ENCODE measurements at regions not wholly inside any gene's neighbourhood (a gene's known extent, or its start where the extent isn't known, plus 50 kb on each side); places are given as distances from the start of the nearest gene placed in this dataset.
"Not testable (repeated sequence)": the region's sequence is repeated elsewhere in the genome, so short reads cannot be mapped to it uniquely, and the experiment has no call there.

DNA sequence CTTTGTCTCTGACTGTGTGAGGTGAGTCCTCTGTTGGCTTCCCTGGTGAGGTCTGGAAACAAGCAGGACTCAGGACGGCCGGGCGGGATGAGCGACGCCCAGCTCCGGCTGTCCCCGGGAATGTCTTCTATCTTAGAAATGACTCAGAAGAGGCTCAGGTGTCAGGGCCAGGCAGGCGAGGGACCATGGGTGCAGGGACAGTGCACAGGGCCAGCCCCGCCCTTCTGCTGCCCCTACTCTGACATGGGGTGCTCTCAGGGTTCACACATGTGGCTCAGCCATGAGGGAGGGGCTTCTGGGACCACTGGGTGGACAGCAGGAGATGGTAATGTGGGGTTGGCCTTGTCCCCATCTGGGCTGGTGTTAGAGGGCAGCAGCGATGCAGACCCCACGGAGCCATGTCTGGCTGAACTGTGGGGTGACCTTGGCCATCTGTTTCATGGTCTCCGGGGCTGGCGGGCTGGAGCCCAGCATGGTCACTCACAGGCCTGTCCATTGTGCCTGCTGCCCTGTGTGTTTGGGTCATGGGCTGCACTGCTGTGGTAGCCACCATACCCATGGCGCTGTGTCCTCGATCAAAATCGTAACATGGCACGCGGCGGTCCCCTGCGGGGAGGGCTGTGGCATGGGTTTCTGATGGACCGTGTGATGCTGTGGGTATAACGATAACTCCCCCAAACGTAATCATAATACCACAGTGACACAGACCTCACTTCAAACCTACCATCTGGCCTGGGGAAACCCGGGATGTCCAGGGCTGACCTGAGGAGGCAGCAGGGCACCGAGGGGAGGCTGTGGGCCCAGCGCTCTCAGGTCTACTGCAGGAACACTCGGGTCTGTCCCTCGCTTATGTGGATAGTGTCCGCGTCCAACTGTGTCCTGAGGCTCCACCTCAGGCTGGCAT, 368.8 kb downstream of the TMEM121 start:
- no peak overlapping the region for H3K4me3 ChIP-seq (ENCODE audit: low read depth in 1 of 3, low read length in 3 of 3)
- no peaks in the 10 kb centered on the region for H3K9me3 ChIP-seq (ENCODE audit: control insufficient read depth in 4 of 4, low read length in 3 of 4)
- H3K27ac ChIP-seq (ENCODE audit: low read depth in 1 of 2, low read length in 2 of 2) = no peak overlapping the region
- no peak for DNase-seq (ENCODE audit: low spot score)
- 83% methylated on average over 30 of the region's 30 CpGs for WGBS
- TF ChIP-seq, protein P1, sequence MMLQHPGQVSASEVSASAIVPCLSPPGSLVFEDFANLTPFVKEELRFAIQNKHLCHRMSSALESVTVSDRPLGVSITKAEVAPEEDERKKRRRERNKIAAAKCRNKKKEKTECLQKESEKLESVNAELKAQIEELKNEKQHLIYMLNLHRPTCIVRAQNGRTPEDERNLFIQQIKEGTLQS (IDR thresholded peaks at IDR 0.05) = no peak
- TF ChIP-seq FOXA1 (IDR thresholded peaks at IDR 0.05) = no peak
- TF ChIP-seq YY1 (IDR thresholded peaks at IDR 0.05) = no peak
- H3K27me3 ChIP-seq (ENCODE audit: control insufficient read depth in 4 of 4, insufficient read depth in 4 of 4, low read length in 3 of 4) = no peaks in the 10 kb centered on the region
- no peak overlapping the region for H3K9ac ChIP-seq (ENCODE audit: low read depth in 1 of 2, low read length in 2 of 2)
- H3K36me3 ChIP-seq (ENCODE audit: control insufficient read depth in 4 of 4, insufficient read depth in 3 of 4, low read depth in 1 of 4, low read length in 3 of 4) = no peaks in the 10 kb centered on the region
- peaks cover 0 to 14% (median 9%) of the 10 kb centered on the region in 4 donors for H3K4me1 ChIP-seq (ENCODE audit: control insufficient read depth in 4 of 4, insufficient read depth in 4 of 4, low read length in 3 of 4)

DNA sequence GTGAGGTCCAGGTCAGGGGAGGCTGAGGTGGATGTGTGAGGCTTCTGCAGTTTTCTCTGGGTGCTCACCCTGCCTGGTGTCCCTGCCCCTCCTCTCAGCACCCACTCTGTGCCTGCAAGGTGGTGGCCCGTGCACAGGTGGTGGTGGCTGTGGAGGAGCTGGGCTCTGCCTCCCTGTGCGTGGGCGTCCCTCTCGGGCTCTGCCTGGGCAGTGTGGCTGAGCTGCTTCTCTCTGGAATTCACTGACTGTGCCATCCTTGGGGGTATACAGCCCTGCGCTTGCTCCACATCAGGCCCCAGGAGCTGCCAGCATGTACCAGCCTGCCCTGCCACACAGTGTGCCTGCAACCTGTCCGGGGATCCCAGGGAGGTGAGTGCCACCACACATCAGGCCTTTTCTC, 369.8 kb downstream of the TMEM121 start:
- H3K4me1 ChIP-seq (ENCODE audit: control insufficient read depth in 4 of 4, insufficient read depth in 4 of 4, low read length in 3 of 4) = peaks cover 0 to 14% (median 9%) of the 10 kb centered on the region in 4 donors
- not testable (repeated sequence) for H3K9me3 ChIP-seq (ENCODE audit: control insufficient read depth in 4 of 4, low read length in 3 of 4); H3K9ac ChIP-seq (ENCODE audit: low read depth in 1 of 2, low read length in 2 of 2); H3K27me3 ChIP-seq (ENCODE audit: control insufficient read depth in 4 of 4, insufficient read depth in 4 of 4, low read length in 3 of 4); H3K27ac ChIP-seq (ENCODE audit: low read depth in 1 of 2, low read length in 2 of 2); DNase-seq (ENCODE audit: low spot score); H3K4me3 ChIP-seq (ENCODE audit: low read depth in 1 of 3, low read length in 3 of 3); H3K36me3 ChIP-seq (ENCODE audit: control insufficient read depth in 4 of 4, insufficient read depth in 3 of 4, low read depth in 1 of 4, low read length in 3 of 4)
- WGBS = 73% methylated on average over 6 of the region's 6 CpGs

DNA sequence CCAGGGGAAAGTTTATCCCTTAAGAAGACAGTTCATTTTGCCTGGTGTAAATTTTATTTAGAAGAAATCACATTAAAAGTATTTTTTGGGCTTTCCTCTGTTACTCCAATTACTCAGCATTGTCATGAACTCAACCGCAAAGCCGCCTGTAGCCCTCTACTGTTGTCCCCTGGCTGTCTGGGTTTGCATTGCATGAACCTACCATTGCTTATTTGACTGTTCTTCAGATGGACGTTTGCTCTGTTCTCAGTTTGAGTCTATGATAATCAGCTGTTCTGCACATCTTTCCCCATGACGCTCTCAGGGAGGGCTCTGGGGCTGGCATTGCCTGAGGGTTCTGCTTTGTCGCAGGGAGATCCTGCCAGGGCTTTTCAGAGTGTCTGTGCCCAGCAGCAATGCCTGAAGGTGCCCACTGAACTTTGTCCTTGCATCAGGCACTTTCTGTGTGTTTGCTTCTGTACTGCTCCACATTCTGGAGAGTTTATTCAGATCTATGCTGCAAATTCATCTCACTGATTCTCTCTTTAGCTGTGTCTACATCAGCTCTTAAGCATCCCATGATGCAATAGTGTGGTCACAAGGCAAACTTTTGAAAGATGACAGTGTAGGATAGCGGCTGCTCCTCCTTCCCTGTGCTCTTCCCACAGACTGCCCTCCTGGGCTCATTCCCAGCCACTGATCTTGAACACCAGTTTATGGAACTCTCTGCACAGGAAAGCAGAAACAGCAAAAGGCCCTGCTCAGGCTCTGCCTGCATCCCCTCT, 370.8 kb downstream of the TMEM121 start:
- not testable (repeated sequence) for DNase-seq (ENCODE audit: low spot score)

DNA sequence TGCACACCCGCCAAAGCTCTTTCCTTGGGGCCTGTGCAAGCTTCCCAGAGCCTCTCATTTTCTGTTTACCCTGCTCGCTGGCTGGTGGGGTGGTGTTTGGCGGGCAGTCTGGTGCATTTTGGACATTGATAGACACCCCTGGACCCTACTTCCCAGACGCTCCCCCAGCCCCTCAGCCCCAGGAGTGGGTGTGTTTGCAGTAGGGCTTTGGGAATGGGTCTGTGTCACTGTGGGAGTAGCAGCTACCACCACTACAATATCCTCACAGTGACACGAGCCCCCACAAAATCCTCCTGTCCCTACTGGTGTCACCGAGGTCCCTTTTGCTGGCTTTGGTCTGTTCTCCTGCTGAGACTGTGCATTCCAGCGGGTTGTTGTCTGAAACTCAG, 371.3 kb downstream of the TMEM121 start:
- no peaks in the 10 kb centered on the region for H3K36me3 ChIP-seq (ENCODE audit: control insufficient read depth in 4 of 4, insufficient read depth in 3 of 4, low read depth in 1 of 4, low read length in 3 of 4)
- H3K27ac ChIP-seq (ENCODE audit: low read depth in 1 of 2, low read length in 2 of 2) = no peak overlapping the region
- H3K27me3 ChIP-seq (ENCODE audit: control insufficient read depth in 4 of 4, insufficient read depth in 4 of 4, low read length in 3 of 4) = no peaks in the 10 kb centered on the region
- no peaks in the 10 kb centered on the region for H3K9me3 ChIP-seq (ENCODE audit: control insufficient read depth in 4 of 4, low read length in 3 of 4)
- H3K9ac ChIP-seq (ENCODE audit: low read depth in 1 of 2, low read length in 2 of 2) = no peak overlapping the region
- peaks cover 0 to 14% (median 9%) of the 10 kb centered on the region in 4 donors for H3K4me1 ChIP-seq (ENCODE audit: control insufficient read depth in 4 of 4, insufficient read depth in 4 of 4, low read length in 3 of 4)
- no peak overlapping the region for H3K4me3 ChIP-seq (ENCODE audit: low read depth in 1 of 3, low read length in 3 of 3)
- 77% methylated on average over 7 of the region's 7 CpGs for WGBS
- no peak for DNase-seq (ENCODE audit: low spot score)
- TF ChIP-seq HNF4G (IDR thresholded peaks at IDR 0.05) = no peak
- TF ChIP-seq FOXA2 (IDR thresholded peaks at IDR 0.05) = no peak
- TF ChIP-seq RAD21 (IDR thresholded peaks at IDR 0.05) = no peak
- TF ChIP-seq, protein P2, sequence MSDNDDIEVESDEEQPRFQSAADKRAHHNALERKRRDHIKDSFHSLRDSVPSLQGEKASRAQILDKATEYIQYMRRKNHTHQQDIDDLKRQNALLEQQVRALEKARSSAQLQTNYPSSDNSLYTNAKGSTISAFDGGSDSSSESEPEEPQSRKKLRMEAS (IDR thresholded peaks at IDR 0.05) = no peak
- TF ChIP-seq NR2F2 (IDR thresholded peaks at IDR 0.05) = no peak
- TF ChIP-seq, protein P3, sequence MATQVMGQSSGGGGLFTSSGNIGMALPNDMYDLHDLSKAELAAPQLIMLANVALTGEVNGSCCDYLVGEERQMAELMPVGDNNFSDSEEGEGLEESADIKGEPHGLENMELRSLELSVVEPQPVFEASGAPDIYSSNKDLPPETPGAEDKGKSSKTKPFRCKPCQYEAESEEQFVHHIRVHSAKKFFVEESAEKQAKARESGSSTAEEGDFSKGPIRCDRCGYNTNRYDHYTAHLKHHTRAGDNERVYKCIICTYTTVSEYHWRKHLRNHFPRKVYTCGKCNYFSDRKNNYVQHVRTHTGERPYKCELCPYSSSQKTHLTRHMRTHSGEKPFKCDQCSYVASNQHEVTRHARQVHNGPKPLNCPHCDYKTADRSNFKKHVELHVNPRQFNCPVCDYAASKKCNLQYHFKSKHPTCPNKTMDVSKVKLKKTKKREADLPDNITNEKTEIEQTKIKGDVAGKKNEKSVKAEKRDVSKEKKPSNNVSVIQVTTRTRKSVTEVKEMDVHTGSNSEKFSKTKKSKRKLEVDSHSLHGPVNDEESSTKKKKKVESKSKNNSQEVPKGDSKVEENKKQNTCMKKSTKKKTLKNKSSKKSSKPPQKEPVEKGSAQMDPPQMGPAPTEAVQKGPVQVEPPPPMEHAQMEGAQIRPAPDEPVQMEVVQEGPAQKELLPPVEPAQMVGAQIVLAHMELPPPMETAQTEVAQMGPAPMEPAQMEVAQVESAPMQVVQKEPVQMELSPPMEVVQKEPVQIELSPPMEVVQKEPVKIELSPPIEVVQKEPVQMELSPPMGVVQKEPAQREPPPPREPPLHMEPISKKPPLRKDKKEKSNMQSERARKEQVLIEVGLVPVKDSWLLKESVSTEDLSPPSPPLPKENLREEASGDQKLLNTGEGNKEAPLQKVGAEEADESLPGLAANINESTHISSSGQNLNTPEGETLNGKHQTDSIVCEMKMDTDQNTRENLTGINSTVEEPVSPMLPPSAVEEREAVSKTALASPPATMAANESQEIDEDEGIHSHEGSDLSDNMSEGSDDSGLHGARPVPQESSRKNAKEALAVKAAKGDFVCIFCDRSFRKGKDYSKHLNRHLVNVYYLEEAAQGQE (IDR thresholded peaks at IDR 0.05) = no peak
- TF ChIP-seq, protein P4, sequence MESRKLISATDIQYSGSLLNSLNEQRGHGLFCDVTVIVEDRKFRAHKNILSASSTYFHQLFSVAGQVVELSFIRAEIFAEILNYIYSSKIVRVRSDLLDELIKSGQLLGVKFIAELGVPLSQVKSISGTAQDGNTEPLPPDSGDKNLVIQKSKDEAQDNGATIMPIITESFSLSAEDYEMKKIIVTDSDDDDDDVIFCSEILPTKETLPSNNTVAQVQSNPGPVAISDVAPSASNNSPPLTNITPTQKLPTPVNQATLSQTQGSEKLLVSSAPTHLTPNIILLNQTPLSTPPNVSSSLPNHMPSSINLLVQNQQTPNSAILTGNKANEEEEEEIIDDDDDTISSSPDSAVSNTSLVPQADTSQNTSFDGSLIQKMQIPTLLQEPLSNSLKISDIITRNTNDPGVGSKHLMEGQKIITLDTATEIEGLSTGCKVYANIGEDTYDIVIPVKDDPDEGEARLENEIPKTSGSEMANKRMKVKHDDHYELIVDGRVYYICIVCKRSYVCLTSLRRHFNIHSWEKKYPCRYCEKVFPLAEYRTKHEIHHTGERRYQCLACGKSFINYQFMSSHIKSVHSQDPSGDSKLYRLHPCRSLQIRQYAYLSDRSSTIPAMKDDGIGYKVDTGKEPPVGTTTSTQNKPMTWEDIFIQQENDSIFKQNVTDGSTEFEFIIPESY (IDR thresholded peaks at IDR 0.05) = no peak
- TF ChIP-seq RXRA (IDR thresholded peaks at IDR 0.05) = no peak
- TF ChIP-seq EGR1 (IDR thresholded peaks at IDR 0.05; ENCODE audit: low read depth in 2 of 2) = no peak
- TF ChIP-seq HNF4A (conservative IDR thresholded peaks at IDR 0.05) = no peak
- TF ChIP-seq YY1 (IDR thresholded peaks at IDR 0.05) = no peak
- no peak for TF ChIP-seq GABPA (IDR thresholded peaks at IDR 0.05 in 1 of 2, conservative IDR thresholded peaks at IDR 0.05 in 1 of 2)
- TF ChIP-seq JUND (IDR thresholded peaks at IDR 0.05) = no peak
- TF ChIP-seq, protein P1 (IDR thresholded peaks at IDR 0.05) = no peak

More for the DNA sequence above, 370.8 kb downstream of the TMEM121 start:
- not testable (repeated sequence) for H3K27ac ChIP-seq (ENCODE audit: low read depth in 1 of 2, low read length in 2 of 2); H3K36me3 ChIP-seq (ENCODE audit: control insufficient read depth in 4 of 4, insufficient read depth in 3 of 4, low read depth in 1 of 4, low read length in 3 of 4); H3K9ac ChIP-seq (ENCODE audit: low read depth in 1 of 2, low read length in 2 of 2); H3K4me3 ChIP-seq (ENCODE audit: low read depth in 1 of 3, low read length in 3 of 3); H3K27me3 ChIP-seq (ENCODE audit: control insufficient read depth in 4 of 4, insufficient read depth in 4 of 4, low read length in 3 of 4); H3K9me3 ChIP-seq (ENCODE audit: control insufficient read depth in 4 of 4, low read length in 3 of 4)
- H3K4me1 ChIP-seq (ENCODE audit: control insufficient read depth in 4 of 4, insufficient read depth in 4 of 4, low read length in 3 of 4) = peaks cover 0 to 14% (median 9%) of the 10 kb centered on the region in 4 donors
- 50% methylated on average over 6 of the region's 6 CpGs for WGBS
